ENCODE measurements at regions not wholly inside any gene's neighbourhood (a gene's known extent, or its start where the extent isn't known, plus 50 kb on each side); places are given as distances from the start of the nearest gene placed in this dataset.

GRCh38 chr2:57139179-57139578 is 907.4 kb upstream of the VRK2 start:
- TF ChIP-seq, protein P1, sequence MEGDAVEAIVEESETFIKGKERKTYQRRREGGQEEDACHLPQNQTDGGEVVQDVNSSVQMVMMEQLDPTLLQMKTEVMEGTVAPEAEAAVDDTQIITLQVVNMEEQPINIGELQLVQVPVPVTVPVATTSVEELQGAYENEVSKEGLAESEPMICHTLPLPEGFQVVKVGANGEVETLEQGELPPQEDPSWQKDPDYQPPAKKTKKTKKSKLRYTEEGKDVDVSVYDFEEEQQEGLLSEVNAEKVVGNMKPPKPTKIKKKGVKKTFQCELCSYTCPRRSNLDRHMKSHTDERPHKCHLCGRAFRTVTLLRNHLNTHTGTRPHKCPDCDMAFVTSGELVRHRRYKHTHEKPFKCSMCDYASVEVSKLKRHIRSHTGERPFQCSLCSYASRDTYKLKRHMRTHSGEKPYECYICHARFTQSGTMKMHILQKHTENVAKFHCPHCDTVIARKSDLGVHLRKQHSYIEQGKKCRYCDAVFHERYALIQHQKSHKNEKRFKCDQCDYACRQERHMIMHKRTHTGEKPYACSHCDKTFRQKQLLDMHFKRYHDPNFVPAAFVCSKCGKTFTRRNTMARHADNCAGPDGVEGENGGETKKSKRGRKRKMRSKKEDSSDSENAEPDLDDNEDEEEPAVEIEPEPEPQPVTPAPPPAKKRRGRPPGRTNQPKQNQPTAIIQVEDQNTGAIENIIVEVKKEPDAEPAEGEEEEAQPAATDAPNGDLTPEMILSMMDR (IDR thresholded peaks at IDR 0.05), result no peak
- TF ChIP-seq POLR2A (IDR thresholded peaks at IDR 0.05), result no peak
